WTC11 (cell line): ENCODE measurements at regions not wholly inside any gene's neighbourhood (a gene's known extent, or its start where the extent isn't known, plus 50 kb on each side); places are given as distances from the start of the nearest gene placed in this dataset.

Experiments
- CBFB ChIP-seq: sonication (generic); formaldehyde crosslinking; IDR thresholded peaks from 2 replicates; pipeline ENCODE4 v1.8.1; 2022; ENCODE audit warnings: mild to moderate bottlenecking, low read depth, missing genetic modification reagents
- CREB1 ChIP-seq: sonication (generic); formaldehyde crosslinking; IDR thresholded peaks from 2 replicates; pipeline ENCODE4 v1.8.0; 2023; ENCODE audit warnings: mild to moderate bottlenecking, missing genetic modification reagents
- ESRRA ChIP-seq: sonication (generic); formaldehyde crosslinking; IDR thresholded peaks from 2 replicates; pipeline ENCODE4 v1.8.1; 2022; ENCODE audit warnings: mild to moderate bottlenecking, missing genetic modification reagents, borderline replicate concordance
- NFE2L1 ChIP-seq: sonication (generic); formaldehyde crosslinking; IDR thresholded peaks from 2 replicates; pipeline ENCODE4 v1.8.1; 2023; ENCODE audit warnings: missing genetic modification reagents
- NFYB ChIP-seq: sonication (generic); formaldehyde crosslinking; conservative IDR thresholded peaks from 2 replicates; pipeline ENCODE4 v1.8.0; 2022; ENCODE audit warnings: low read depth, missing genetic modification reagents
- SP1 ChIP-seq: sonication (generic); formaldehyde crosslinking; conservative IDR thresholded peaks from 2 replicates; pipeline ENCODE4 v1.8.1; 2022; ENCODE audit warnings: missing genetic modification reagents
- TF ChIP-seq, protein P1 (sequence below): fragments of 200-600 bp; IDR thresholded peaks from 2 replicates; pipeline ENCODE4 v1.8.0; 2022; ENCODE audit warnings: antibody characterized with exemption
- TF ChIP-seq, protein P2 (sequence below): sonication (generic); formaldehyde crosslinking; IDR thresholded peaks from 2 replicates; pipeline ENCODE4 v1.8.0; 2022; ENCODE audit warnings: mild to moderate bottlenecking, missing genetic modification reagents
- TF ChIP-seq, protein P3 (sequence below): sonication (generic); formaldehyde crosslinking; IDR thresholded peaks from 2 replicates; pipeline ENCODE4 v1.8.0; 2022; ENCODE audit warnings: mild to moderate bottlenecking, missing genetic modification reagents
- TF ChIP-seq, protein P4 (sequence below): sonication (generic); formaldehyde crosslinking; IDR thresholded peaks from 2 replicates; pipeline ENCODE4 v1.8.1; 2023; ENCODE audit warnings: mild to moderate bottlenecking, missing genetic modification reagents, borderline replicate concordance

DNA sequence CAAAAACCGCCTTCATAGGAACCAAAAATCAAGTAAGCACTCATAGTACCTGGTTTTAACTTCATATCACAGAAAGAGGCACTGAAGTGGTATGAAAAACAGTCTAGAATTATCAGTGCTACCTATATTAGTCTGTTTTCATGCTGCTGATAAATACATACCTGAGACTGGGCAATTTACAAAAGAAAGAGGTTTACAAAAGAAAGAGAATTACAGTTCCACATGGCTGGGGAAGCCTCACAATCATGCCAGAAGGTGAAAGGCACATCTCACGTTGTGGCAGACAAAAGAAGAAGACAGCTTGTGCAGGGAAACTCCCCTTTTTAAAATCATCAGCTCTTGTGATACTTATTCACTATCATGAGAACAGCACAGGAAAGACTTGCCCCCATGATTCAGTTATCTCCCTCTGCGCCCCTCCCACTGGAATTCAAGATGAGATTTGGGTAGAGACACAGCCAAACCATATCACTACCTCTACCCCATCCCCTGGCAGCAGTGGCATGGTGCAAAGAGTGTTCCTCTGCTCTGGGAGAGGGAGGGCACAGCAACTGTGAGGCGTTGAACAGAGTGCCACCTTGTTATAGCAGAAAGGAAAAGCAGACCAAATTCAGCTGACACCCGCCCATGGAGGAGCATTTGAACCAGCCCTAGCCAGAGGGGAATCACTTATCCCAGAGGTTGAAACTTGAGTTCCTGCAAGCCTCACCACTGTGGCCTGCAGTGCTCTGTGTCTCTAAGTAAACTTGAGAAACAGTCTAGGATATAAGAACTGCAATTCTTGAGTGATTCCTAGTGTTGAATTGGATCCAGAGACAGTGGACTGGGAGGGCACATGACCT is 61.9 kb upstream of the PTPRZ1 start:
- TF ChIP-seq CBFB (CRISPR knock-in tag), result no peak
- TF ChIP-seq NFE2L1 (CRISPR knock-in tag), result no peak
- TF ChIP-seq NFYB (CRISPR knock-in tag), result no peak
- TF ChIP-seq, protein P1, sequence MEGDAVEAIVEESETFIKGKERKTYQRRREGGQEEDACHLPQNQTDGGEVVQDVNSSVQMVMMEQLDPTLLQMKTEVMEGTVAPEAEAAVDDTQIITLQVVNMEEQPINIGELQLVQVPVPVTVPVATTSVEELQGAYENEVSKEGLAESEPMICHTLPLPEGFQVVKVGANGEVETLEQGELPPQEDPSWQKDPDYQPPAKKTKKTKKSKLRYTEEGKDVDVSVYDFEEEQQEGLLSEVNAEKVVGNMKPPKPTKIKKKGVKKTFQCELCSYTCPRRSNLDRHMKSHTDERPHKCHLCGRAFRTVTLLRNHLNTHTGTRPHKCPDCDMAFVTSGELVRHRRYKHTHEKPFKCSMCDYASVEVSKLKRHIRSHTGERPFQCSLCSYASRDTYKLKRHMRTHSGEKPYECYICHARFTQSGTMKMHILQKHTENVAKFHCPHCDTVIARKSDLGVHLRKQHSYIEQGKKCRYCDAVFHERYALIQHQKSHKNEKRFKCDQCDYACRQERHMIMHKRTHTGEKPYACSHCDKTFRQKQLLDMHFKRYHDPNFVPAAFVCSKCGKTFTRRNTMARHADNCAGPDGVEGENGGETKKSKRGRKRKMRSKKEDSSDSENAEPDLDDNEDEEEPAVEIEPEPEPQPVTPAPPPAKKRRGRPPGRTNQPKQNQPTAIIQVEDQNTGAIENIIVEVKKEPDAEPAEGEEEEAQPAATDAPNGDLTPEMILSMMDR, result no peak
- no peak for TF ChIP-seq ESRRA (CRISPR knock-in tag)
- TF ChIP-seq SP1 (CRISPR knock-in tag), result no peak
- TF ChIP-seq, protein P2, sequence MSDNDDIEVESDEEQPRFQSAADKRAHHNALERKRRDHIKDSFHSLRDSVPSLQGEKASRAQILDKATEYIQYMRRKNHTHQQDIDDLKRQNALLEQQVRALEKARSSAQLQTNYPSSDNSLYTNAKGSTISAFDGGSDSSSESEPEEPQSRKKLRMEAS (CRISPR knock-in tag), result no peak
- TF ChIP-seq, protein P3, sequence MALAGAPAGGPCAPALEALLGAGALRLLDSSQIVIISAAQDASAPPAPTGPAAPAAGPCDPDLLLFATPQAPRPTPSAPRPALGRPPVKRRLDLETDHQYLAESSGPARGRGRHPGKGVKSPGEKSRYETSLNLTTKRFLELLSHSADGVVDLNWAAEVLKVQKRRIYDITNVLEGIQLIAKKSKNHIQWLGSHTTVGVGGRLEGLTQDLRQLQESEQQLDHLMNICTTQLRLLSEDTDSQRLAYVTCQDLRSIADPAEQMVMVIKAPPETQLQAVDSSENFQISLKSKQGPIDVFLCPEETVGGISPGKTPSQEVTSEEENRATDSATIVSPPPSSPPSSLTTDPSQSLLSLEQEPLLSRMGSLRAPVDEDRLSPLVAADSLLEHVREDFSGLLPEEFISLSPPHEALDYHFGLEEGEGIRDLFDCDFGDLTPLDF (CRISPR knock-in tag), result no peak
- no peak for TF ChIP-seq CREB1 (CRISPR knock-in tag)
- TF ChIP-seq, protein P4, sequence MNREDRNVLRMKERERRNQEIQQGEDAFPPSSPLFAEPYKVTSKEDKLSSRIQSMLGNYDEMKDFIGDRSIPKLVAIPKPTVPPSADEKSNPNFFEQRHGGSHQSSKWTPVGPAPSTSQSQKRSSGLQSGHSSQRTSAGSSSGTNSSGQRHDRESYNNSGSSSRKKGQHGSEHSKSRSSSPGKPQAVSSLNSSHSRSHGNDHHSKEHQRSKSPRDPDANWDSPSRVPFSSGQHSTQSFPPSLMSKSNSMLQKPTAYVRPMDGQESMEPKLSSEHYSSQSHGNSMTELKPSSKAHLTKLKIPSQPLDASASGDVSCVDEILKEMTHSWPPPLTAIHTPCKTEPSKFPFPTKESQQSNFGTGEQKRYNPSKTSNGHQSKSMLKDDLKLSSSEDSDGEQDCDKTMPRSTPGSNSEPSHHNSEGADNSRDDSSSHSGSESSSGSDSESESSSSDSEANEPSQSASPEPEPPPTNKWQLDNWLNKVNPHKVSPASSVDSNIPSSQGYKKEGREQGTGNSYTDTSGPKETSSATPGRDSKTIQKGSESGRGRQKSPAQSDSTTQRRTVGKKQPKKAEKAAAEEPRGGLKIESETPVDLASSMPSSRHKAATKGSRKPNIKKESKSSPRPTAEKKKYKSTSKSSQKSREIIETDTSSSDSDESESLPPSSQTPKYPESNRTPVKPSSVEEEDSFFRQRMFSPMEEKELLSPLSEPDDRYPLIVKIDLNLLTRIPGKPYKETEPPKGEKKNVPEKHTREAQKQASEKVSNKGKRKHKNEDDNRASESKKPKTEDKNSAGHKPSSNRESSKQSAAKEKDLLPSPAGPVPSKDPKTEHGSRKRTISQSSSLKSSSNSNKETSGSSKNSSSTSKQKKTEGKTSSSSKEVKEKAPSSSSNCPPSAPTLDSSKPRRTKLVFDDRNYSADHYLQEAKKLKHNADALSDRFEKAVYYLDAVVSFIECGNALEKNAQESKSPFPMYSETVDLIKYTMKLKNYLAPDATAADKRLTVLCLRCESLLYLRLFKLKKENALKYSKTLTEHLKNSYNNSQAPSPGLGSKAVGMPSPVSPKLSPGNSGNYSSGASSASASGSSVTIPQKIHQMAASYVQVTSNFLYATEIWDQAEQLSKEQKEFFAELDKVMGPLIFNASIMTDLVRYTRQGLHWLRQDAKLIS (CRISPR knock-in tag), result no peak
